H9 (cell line): ENCODE measurements at regions not wholly inside any gene's neighbourhood (a gene's known extent, or its start where the extent isn't known, plus 50 kb on each side); places are given as distances from the start of the nearest gene placed in this dataset.

Experiments used
- DNase-seq: peaks from one replicate; pipeline ENCODE4 v3.0.0-alpha.2; 2017
- H2AFZ ChIP-seq: one replicate; pipeline ENCODE4 v1.6.1; 2013; ENCODE audit warnings: mild to moderate bottlenecking, low read length, control low read depth, moderate library complexity
- H2AK5ac ChIP-seq: 2 replicates; pipeline ENCODE4 v1.6.1; 2013; ENCODE audit warnings: low read length, control low read depth, mixed read lengths; ENCODE audit not compliant: insufficient read length
- H2BK120ac ChIP-seq: one replicate; pipeline ENCODE4 v1.6.1; 2013; ENCODE audit warnings: low read depth, mild to moderate bottlenecking, low read length, control low read depth, inconsistent platforms; ENCODE audit not compliant: poor library complexity, severe bottlenecking
- H2BK12ac ChIP-seq: 2 replicates; pipeline ENCODE4 v1.6.1; 2013; ENCODE audit warnings: low read length, control low read depth, mixed read lengths, low read depth; ENCODE audit not compliant: insufficient read length
- H2BK15ac ChIP-seq: 2 replicates; pipeline ENCODE4 v1.6.1; 2013; ENCODE audit warnings: low read depth, low read length, control low read depth
- H2BK20ac ChIP-seq: one replicate; pipeline ENCODE4 v1.6.1; 2013; ENCODE audit warnings: low read depth, mild to moderate bottlenecking, low read length, control low read depth, inconsistent platforms; ENCODE audit not compliant: poor library complexity, severe bottlenecking
- H2BK5ac ChIP-seq: 2 replicates; pipeline ENCODE4 v1.6.1; 2013; ENCODE audit warnings: low read length, control low read depth, mixed read lengths; ENCODE audit not compliant: insufficient read length
- H3K14ac ChIP-seq: 2 replicates; pipeline ENCODE4 v1.6.1; 2013; ENCODE audit warnings: low read length, control low read depth; ENCODE audit not compliant: insufficient read depth
- H3K18ac ChIP-seq: 2 replicates; pipeline ENCODE4 v1.6.1; 2013; ENCODE audit warnings: low read depth, mild to moderate bottlenecking, mixed read lengths, low read length, control low read depth; ENCODE audit not compliant: insufficient read length
- H3K23ac ChIP-seq: 2 replicates; pipeline ENCODE4 v1.6.1; 2013; ENCODE audit warnings: low read length, control low read depth, mixed read lengths, low read depth; ENCODE audit not compliant: insufficient read length
- H3K23me2 ChIP-seq: 2 replicates; pipeline ENCODE4 v1.6.1; 2013; ENCODE audit warnings: low read depth, mild to moderate bottlenecking, mixed read lengths, low read length, control low read depth; ENCODE audit not compliant: insufficient read length, poor library complexity, severe bottlenecking
- H3K27ac ChIP-seq: 2 replicates; pipeline ENCODE4 v1.5.1; 2013; ENCODE audit warnings: low read length, control low read depth, mixed read lengths, low read depth; ENCODE audit not compliant: insufficient read length
- H3K27me3 ChIP-seq: 2 replicates; pipeline ENCODE4 v1.6.1; 2013; ENCODE audit warnings: low read length, control low read depth, inconsistent platforms; ENCODE audit not compliant: insufficient read depth
- H3K4ac ChIP-seq: 2 replicates; pipeline ENCODE4 v1.6.1; 2013; ENCODE audit warnings: low read depth, mild to moderate bottlenecking, control low read depth, inconsistent platforms, low read length, moderate library complexity
- H3K4me1 ChIP-seq: 2 replicates; pipeline ENCODE4 v1.6.1; 2013; ENCODE audit warnings: low read length, control low read depth, inconsistent platforms; ENCODE audit not compliant: insufficient read depth
- H3K4me2 ChIP-seq: 2 replicates; pipeline ENCODE4 v1.6.1; 2013; ENCODE audit warnings: low read length, control low read depth, mixed read lengths; ENCODE audit not compliant: insufficient read length, insufficient read depth
- H3K56ac ChIP-seq: 2 replicates; pipeline ENCODE4 v1.6.1; 2013; ENCODE audit warnings: low read depth, mild to moderate bottlenecking, mixed read lengths, low read length, control low read depth; ENCODE audit not compliant: insufficient read length
- H3K79me1 ChIP-seq: 2 replicates; pipeline ENCODE4 v1.6.1; 2013; ENCODE audit warnings: low read depth, mild to moderate bottlenecking, moderate library complexity, low read length, control low read depth, inconsistent platforms; ENCODE audit not compliant: insufficient read depth, poor library complexity, severe bottlenecking
- H3K79me2 ChIP-seq: 2 replicates; pipeline ENCODE4 v1.6.1; 2013; ENCODE audit warnings: low read length, control low read depth, inconsistent platforms; ENCODE audit not compliant: insufficient read depth
- H3K9ac ChIP-seq: 2 replicates; pipeline ENCODE4 v1.6.1; 2013; ENCODE audit warnings: low read length, control low read depth, mixed read lengths; ENCODE audit not compliant: insufficient read length; ENCODE audit errors: extremely low read depth
- H3K9me3 ChIP-seq: one replicate; pipeline ENCODE4 v1.6.1; 2013; ENCODE audit warnings: low read depth, low read length, inconsistent platforms; ENCODE audit not compliant: control insufficient read depth
- H3T11ph ChIP-seq: one replicate; pipeline ENCODE4 v1.6.1; 2013; ENCODE audit warnings: mild to moderate bottlenecking, low read length, control low read depth, inconsistent platforms
- H4K20me1 ChIP-seq: one replicate; pipeline ENCODE4 v1.6.1; 2013; ENCODE audit not compliant: control insufficient read depth, insufficient read length, insufficient read depth
- H4K5ac ChIP-seq: 2 replicates; pipeline ENCODE4 v1.6.1; 2013; ENCODE audit warnings: low read depth, mild to moderate bottlenecking, mixed read lengths, low read length, control low read depth; ENCODE audit not compliant: insufficient read length
- H4K8ac ChIP-seq: replicated peaks from 2 replicates; pipeline ENCODE4 v1.6.1; 2013; ENCODE audit warnings: low read length, control low read depth, mixed read lengths, low read depth; ENCODE audit not compliant: insufficient read length
- H4K91ac ChIP-seq: 2 replicates; pipeline ENCODE4 v1.6.1; 2013; ENCODE audit warnings: low read depth, mild to moderate bottlenecking, moderate library complexity, mixed read lengths, low read length, control low read depth; ENCODE audit not compliant: insufficient read length
- H3K27ac Mint-ChIP-seq, 3 experiments: 2 replicates in 2 of 3; 3 replicates in 1 of 3; pipeline ENCODE4 v1.8.0; 2020 to 2021; ENCODE audit warnings: mixed read lengths in 3 of 3, mild to moderate bottlenecking in 1 of 3, moderate library complexity in 1 of 3
- H3K27me3 Mint-ChIP-seq: 2 replicates; pipeline ENCODE4 v1.8.0; 2021; ENCODE audit warnings: low read depth, mild to moderate bottlenecking, moderate library complexity, mixed read lengths
- H3K36me3 Mint-ChIP-seq, 3 experiments: 2 replicates in 2 of 3; 3 replicates in 1 of 3; pipeline ENCODE4 v1.8.0; 2020 to 2021; ENCODE audit warnings: low read depth in 3 of 3, mixed read lengths in 3 of 3; ENCODE audit not compliant: insufficient read depth in 1 of 3
- H3K4me1 Mint-ChIP-seq, 2 experiments: 2 replicates each; pipeline ENCODE4 v1.8.0; 2020; ENCODE audit warnings: mixed read lengths in 2 of 2
- H3K4me3 Mint-ChIP-seq, 2 experiments: 2 replicates in 1 of 2; 3 replicates in 1 of 2; pipeline ENCODE4 v1.8.0; 2020 to 2021; ENCODE audit warnings: mild to moderate bottlenecking in 2 of 2, mixed read lengths in 2 of 2, moderate library complexity in 1 of 2
- H3K9me3 Mint-ChIP-seq, 2 experiments: 2 replicates in 1 of 2; 3 replicates in 1 of 2; pipeline ENCODE4 v1.8.0; 2020; ENCODE audit warnings: mild to moderate bottlenecking in 2 of 2, mixed read lengths in 2 of 2, moderate library complexity in 1 of 2
- CTCF ChIP-seq: fragments of 200-600 bp; sonication (generic); conservative IDR thresholded peaks from 3 replicates; pipeline ENCODE4 v1.8.0; 2021; ENCODE audit warnings: antibody characterized with exemption, mild to moderate bottlenecking
- WGBS: extraction: QIAGEN DNeasy Blood & Tissue Kit; methylation state at CpG from one replicate; pipeline ENCODE4 v1.1.7; 2013; ENCODE audit warnings: missing lambda C conversion rate, low lambda C conversion rate, mixed read lengths; ENCODE audit not compliant: insufficient read length; ENCODE audit errors: extremely low coverage; 5-methylcytosine and 5-hydroxymethylcytosine counted together

DNA sequence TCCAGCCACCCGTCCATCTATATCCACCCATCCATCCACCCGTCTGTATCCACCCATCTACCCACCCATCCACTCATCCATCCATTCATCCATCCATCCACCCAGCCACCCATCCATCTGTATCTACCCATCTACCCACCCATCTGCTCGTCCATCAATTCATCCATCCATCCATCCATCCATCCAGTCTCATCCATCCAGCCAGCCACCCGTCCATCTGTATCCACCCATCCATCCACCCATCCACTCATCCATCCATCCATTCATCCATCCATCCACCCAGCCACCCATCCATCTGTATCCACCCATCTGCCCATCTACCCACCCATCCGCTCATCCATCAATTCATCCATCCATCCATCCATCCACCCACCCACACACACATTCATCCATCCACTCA lies 73.2 kb downstream of the UNCX start:
- no peaks in the 10 kb centered on the region for H3K4me1 Mint-ChIP-seq
- no peak overlapping the region for H2AFZ ChIP-seq
- no peaks in the 10 kb centered on the region for H3K4me1 ChIP-seq
- no peak overlapping the region for H3K4me2 ChIP-seq
- H3K27me3 Mint-ChIP-seq = peaks cover 4% of the 10 kb centered on the region
- no peaks in the 10 kb centered on the region for H3K36me3 Mint-ChIP-seq
- no peak overlapping the region for H2BK5ac ChIP-seq
- H3K4me3 Mint-ChIP-seq = no peak overlapping the region
- H3K18ac ChIP-seq = no peak overlapping the region
- no peak overlapping the region for H3T11ph ChIP-seq
- H3K23ac ChIP-seq = no peak overlapping the region
- H4K8ac ChIP-seq = no peak overlapping the region
- peaks cover 2 to 3% of the 10 kb centered on the region in 2 experiments; a peak in 3 of 5 replicates for H3K9me3 Mint-ChIP-seq
- no CpG with 5 or more reads among the region's 5 CpGs for WGBS
- no peak overlapping the region for H2BK15ac ChIP-seq
- H2AK5ac ChIP-seq = no peak overlapping the region
- H3K56ac ChIP-seq = no peak overlapping the region
- no peak overlapping the region for H3K9ac ChIP-seq
- no peak for TF ChIP-seq CTCF
- H3K79me1 ChIP-seq = no peaks in the 10 kb centered on the region
- no peak overlapping the region for H4K5ac ChIP-seq
- H4K20me1 ChIP-seq = no peaks in the 10 kb centered on the region
- no peak for DNase-seq
- no peak overlapping the region for H3K27ac Mint-ChIP-seq
- no peak overlapping the region for H2BK20ac ChIP-seq
- H3K9me3 ChIP-seq = no peaks in the 10 kb centered on the region
- H4K91ac ChIP-seq = no peak overlapping the region
- no peaks in the 10 kb centered on the region for H3K27me3 ChIP-seq
- no peaks in the 10 kb centered on the region for H3K23me2 ChIP-seq
- no peak overlapping the region for H3K27ac ChIP-seq
- no peak overlapping the region for H2BK120ac ChIP-seq
- H3K14ac ChIP-seq = no peak overlapping the region
- no peak overlapping the region for H2BK12ac ChIP-seq
- no peaks in the 10 kb centered on the region for H3K79me2 ChIP-seq
- no peak overlapping the region for H3K4ac ChIP-seq
